ENCODE measurements at regions not wholly inside any gene's neighbourhood (a gene's known extent, or its start where the extent isn't known, plus 50 kb on each side); places are given as distances from the start of the nearest gene placed in this dataset.

DNA sequence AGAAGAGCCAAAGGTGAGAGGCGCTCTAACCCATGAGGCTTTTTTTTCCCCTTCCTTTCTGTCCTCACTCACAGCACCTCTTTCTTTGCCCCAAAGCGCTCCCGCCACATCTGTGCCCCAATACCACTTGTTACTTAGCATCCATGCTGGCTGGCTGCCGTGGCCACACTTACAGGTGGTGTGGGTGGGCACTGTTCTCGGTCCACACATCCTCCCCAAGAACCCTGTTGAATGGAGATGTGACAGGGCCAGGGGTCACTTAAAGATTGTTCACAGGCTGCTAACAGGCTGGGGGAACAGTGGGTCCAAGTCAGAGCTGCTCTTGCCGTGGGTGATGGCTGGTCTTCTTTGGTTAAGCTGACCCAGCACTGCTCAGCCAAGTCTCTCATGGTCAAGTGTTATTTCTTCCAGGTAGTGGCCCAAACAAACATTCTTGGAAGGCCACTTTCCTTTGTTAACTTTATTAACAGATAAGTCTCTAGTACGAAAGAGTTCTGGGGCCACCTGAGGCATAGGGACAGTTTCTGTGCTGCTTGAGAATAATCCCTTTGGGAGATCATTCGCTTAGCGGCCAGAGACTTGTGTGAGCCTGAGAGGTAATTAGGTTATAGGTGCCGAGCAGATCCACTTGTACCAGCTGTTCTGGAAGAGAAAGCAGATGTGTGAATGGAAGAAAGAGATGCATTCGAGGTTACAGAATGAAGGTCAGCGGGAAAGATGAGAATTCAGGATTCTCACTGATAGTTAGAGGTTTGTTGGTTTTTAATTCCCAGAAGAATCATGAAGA lies 62.6 kb upstream of the IRF2BP2 start:
- H4K20me1 ChIP-seq (ENCODE audit: insufficient read depth, low read length), result no peaks in the 10 kb centered on the region
- H3K36me3 Mint-ChIP-seq (ENCODE audit: low read depth, unreplicated experiment), result no peaks in the 10 kb centered on the region
- no peaks in the 10 kb centered on the region for H3K79me2 ChIP-seq (ENCODE audit: insufficient read depth, low read length)
- no peaks in the 10 kb centered on the region for H3K36me3 ChIP-seq (ENCODE audit: insufficient read depth, low read length)
- H3K27ac ChIP-seq (ENCODE audit: low read depth, low read length), result no peak overlapping the region
- no peak overlapping the region for H3K4me2 ChIP-seq (ENCODE audit: low read length)
- DNase-seq (ENCODE audit: low read depth) (no peak), FAIRE-seq (no peak)
- peaks cover 7% of the 10 kb centered on the region for H3K4me1 ChIP-seq (ENCODE audit: insufficient read depth, low read length)
- no peak overlapping the region for H2AFZ ChIP-seq (ENCODE audit: low read depth, low read length)
- no peak overlapping the region for H3K27ac Mint-ChIP-seq (ENCODE audit: unreplicated experiment)
- no peak overlapping the region for H3K4me3 ChIP-seq (ENCODE audit: insufficient read depth, low read depth, low read length)
- TF ChIP-seq EZH2 (IDR thresholded peaks at IDR 0.05; ENCODE audit: insufficient read depth, low read length), result no peak
- TF ChIP-seq, protein P1, sequence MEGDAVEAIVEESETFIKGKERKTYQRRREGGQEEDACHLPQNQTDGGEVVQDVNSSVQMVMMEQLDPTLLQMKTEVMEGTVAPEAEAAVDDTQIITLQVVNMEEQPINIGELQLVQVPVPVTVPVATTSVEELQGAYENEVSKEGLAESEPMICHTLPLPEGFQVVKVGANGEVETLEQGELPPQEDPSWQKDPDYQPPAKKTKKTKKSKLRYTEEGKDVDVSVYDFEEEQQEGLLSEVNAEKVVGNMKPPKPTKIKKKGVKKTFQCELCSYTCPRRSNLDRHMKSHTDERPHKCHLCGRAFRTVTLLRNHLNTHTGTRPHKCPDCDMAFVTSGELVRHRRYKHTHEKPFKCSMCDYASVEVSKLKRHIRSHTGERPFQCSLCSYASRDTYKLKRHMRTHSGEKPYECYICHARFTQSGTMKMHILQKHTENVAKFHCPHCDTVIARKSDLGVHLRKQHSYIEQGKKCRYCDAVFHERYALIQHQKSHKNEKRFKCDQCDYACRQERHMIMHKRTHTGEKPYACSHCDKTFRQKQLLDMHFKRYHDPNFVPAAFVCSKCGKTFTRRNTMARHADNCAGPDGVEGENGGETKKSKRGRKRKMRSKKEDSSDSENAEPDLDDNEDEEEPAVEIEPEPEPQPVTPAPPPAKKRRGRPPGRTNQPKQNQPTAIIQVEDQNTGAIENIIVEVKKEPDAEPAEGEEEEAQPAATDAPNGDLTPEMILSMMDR (IDR thresholded peaks at IDR 0.05; ENCODE audit: insufficient read depth, low read depth, low read length), result no peak
- H3K27me3 ChIP-seq (ENCODE audit: insufficient read depth, low read length), result no peaks in the 10 kb centered on the region
- no peak overlapping the region for H3K9ac ChIP-seq (ENCODE audit: low read length)
- peaks cover 6% of the 10 kb centered on the region for H3K4me1 Mint-ChIP-seq (ENCODE audit: low read depth, unreplicated experiment)
- no peaks in the 10 kb centered on the region for H3K9me3 ChIP-seq (ENCODE audit: insufficient read depth, low read depth, low read length)
- peaks cover 4% of the 10 kb centered on the region for H3K9me3 Mint-ChIP-seq (ENCODE audit: unreplicated experiment)
- peaks cover 6% of the 10 kb centered on the region for H3K27me3 Mint-ChIP-seq (ENCODE audit: low read depth, unreplicated experiment)
- no peak overlapping the region for H3K4me3 Mint-ChIP-seq (ENCODE audit: unreplicated experiment)

DNA sequence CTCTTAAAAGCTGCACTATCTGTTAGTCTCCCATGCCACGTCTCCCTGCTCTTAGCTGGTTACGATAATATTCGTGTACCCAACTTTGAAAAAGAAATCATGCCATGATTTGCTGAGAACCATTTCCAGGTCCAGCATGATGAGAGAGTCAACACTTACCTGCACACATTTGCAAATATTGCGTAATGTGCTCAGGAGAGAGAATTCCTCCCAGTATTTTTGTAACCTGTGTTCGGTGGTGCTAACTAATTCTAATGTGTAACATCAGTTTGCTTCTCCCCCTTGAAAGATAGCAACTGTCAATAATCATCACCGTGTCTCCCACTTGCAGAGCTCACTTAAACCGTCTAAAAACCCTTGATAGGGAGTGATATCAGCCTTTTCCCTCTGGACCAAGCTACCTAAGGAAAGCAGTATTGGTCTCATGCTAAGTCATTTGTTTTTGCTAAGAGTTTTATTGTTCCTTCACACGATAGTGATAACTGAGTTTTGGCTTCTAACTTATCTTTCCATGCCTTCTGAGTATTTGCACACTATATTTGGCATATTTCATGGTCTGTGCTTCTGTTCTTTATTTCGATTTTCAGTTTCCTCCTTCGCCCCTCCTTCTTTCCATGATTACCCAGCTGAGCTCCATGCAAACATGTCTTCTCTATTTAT lies 61.1 kb upstream of the IRF2BP2 start:
- Histone ChIP-seq H2AFZ (ENCODE audit: low read depth, low read length) (no peak overlapping the region), H3K4me2 (ENCODE audit: low read length) (no peak overlapping the region), H3K36me3 (ENCODE audit: insufficient read depth, low read length) (no peaks in the 10 kb centered on the region), H3K27me3 (ENCODE audit: insufficient read depth, low read length) (no peaks in the 10 kb centered on the region), H3K4me1 (ENCODE audit: insufficient read depth, low read length) (peaks cover 3% of the 10 kb centered on the region), H4K20me1 (ENCODE audit: insufficient read depth, low read length) (no peaks in the 10 kb centered on the region), H3K9me3 (ENCODE audit: insufficient read depth, low read depth, low read length) (no peaks in the 10 kb centered on the region), H3K9ac (ENCODE audit: low read length) (no peak overlapping the region), H3K4me3 (ENCODE audit: insufficient read depth, low read depth, low read length) (no peak overlapping the region), H3K27ac (ENCODE audit: low read depth, low read length) (no peak overlapping the region), H3K79me2 (ENCODE audit: insufficient read depth, low read length) (no peaks in the 10 kb centered on the region)
- DNase-seq (ENCODE audit: low read depth) (no peak), FAIRE-seq (no peak)
- peaks cover 6% of the 10 kb centered on the region for H3K27me3 Mint-ChIP-seq (ENCODE audit: low read depth, unreplicated experiment)
- no peak overlapping the region for H3K27ac Mint-ChIP-seq (ENCODE audit: unreplicated experiment)
- no peak overlapping the region for H3K4me3 Mint-ChIP-seq (ENCODE audit: unreplicated experiment)
- H3K4me1 Mint-ChIP-seq (ENCODE audit: low read depth, unreplicated experiment), result peaks cover 3% of the 10 kb centered on the region
- H3K36me3 Mint-ChIP-seq (ENCODE audit: low read depth, unreplicated experiment), result no peaks in the 10 kb centered on the region
- TF ChIP-seq EZH2 (IDR thresholded peaks at IDR 0.05; ENCODE audit: insufficient read depth, low read length), result no peak
- TF ChIP-seq, protein P1 (IDR thresholded peaks at IDR 0.05; ENCODE audit: insufficient read depth, low read depth, low read length), result no peak
- H3K9me3 Mint-ChIP-seq (ENCODE audit: unreplicated experiment), result peaks cover 9% of the 10 kb centered on the region

DNA sequence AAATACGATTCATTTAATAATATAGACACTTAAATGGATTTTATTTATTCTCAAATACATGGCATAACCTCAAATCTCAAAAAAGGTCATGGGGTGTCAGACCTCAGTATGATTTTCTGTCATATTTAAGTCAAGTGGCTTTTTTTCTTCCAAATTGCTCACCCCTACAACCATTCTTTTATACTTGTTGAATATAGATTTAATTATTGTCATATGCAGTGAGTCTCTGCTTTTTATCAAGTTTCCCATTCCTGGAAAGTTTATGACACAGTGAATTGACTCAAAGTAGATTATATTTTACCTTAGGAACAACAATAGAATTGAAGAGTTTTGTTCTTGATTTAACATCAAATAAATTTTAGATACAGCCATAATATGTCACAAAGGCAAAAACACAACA lies 59.5 kb upstream of the IRF2BP2 start:
- Histone ChIP-seq H3K27ac (ENCODE audit: low read depth, low read length) (no peak overlapping the region), H3K4me2 (ENCODE audit: low read length) (no peak overlapping the region), H4K20me1 (ENCODE audit: insufficient read depth, low read length) (no peaks in the 10 kb centered on the region), H3K9me3 (ENCODE audit: insufficient read depth, low read depth, low read length) (no peaks in the 10 kb centered on the region), H3K4me3 (ENCODE audit: insufficient read depth, low read depth, low read length) (no peak overlapping the region), H3K27me3 (ENCODE audit: insufficient read depth, low read length) (no peaks in the 10 kb centered on the region), H3K36me3 (ENCODE audit: insufficient read depth, low read length) (no peaks in the 10 kb centered on the region), H3K4me1 (ENCODE audit: insufficient read depth, low read length) (no peaks in the 10 kb centered on the region), H3K79me2 (ENCODE audit: insufficient read depth, low read length) (no peaks in the 10 kb centered on the region), H2AFZ (ENCODE audit: low read depth, low read length) (no peak overlapping the region), H3K9ac (ENCODE audit: low read length) (no peak overlapping the region)
- peaks cover 9% of the 10 kb centered on the region for H3K9me3 Mint-ChIP-seq (ENCODE audit: unreplicated experiment)
- H3K4me3 Mint-ChIP-seq (ENCODE audit: unreplicated experiment), result no peak overlapping the region
- TF ChIP-seq, protein P1 (IDR thresholded peaks at IDR 0.05; ENCODE audit: insufficient read depth, low read depth, low read length), result no peak
- TF ChIP-seq EZH2 (IDR thresholded peaks at IDR 0.05; ENCODE audit: insufficient read depth, low read length), result no peak
- FAIRE-seq, result no peak
- H3K4me1 Mint-ChIP-seq (ENCODE audit: low read depth, unreplicated experiment), result peaks cover 4% of the 10 kb centered on the region
- H3K27ac Mint-ChIP-seq (ENCODE audit: unreplicated experiment), result no peak overlapping the region
- no peaks in the 10 kb centered on the region for H3K36me3 Mint-ChIP-seq (ENCODE audit: low read depth, unreplicated experiment)
- no peak for DNase-seq (ENCODE audit: low read depth)
- peaks cover 8% of the 10 kb centered on the region for H3K27me3 Mint-ChIP-seq (ENCODE audit: low read depth, unreplicated experiment)

All from astrocyte (in vitro differentiated cells and primary cell).